ENCODE measurements at regions not wholly inside any gene's neighbourhood (a gene's known extent, or its start where the extent isn't known, plus 50 kb on each side); places are given as distances from the start of the nearest gene placed in this dataset.

DNA sequence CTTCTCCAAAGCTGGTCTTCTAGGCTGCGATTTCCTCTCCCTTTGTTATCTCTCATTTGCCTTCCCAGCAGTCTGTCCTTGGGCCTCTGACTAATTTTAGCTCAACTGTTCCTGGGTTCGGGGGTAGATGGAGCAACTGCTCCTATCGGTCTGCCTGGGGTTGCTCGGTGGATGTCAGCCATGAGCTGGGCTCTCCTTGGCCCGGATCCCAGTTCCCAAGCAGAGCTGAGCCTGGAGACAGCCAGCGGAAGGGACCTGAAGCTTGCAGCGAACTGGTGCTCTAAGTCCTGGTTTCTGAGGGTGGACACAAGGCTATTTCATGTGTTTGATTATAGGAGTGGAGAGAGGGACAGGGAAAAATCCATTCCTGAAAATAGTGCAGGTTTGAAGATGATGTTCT lies 423.0 kb downstream of the RPS6KC1 start:
- intact Hi-C loops (cut with micrococcal nuclease) (no loop called here), in situ Hi-C loops (cut with MboI; ENCODE audit: low sequenced_read_pairs) (no loop called here), dilution Hi-C loops (cut with HindIII; ENCODE audit: low sequenced_read_pairs, unreplicated experiment) (no loop called here)
- Histone ChIP-seq H3K14ac (replicated peaks; ENCODE audit: low read depth, low read length) (no peak overlapping the region), H3K23ac (ENCODE audit: low read depth, low read length) (no peak overlapping the region), H3K18ac (ENCODE audit: low read depth, low read length) (no peak overlapping the region), H4K8ac (ENCODE audit: low read depth in 2 of 2, low read length in 2 of 2) (no peak overlapping the region), H3K4me1 (ENCODE audit: control insufficient read depth, insufficient read depth, low read length) (no peaks in the 10 kb centered on the region), H3K9me1 (ENCODE audit: insufficient read depth, low read length) (no peaks in the 10 kb centered on the region), H2BK5ac (ENCODE audit: low read depth, low read length, poor library complexity, severe bottlenecking) (no peak overlapping the region), H2BK20ac (ENCODE audit: low read depth, low read length) (no peak overlapping the region), H3K4ac (ENCODE audit: low read depth, low read length) (no peak overlapping the region), H3K9ac (ENCODE audit: low read depth, low read length) (no peak overlapping the region), H4K5ac (ENCODE audit: low read depth, low read length) (no peak overlapping the region), H2AK9ac (replicated peaks; ENCODE audit: low read depth, low read length, poor library complexity) (no peak overlapping the region), H4K20me1 (ENCODE audit: insufficient read depth, low read length) (no peaks in the 10 kb centered on the region), H2BK15ac (ENCODE audit: low read depth, low read length) (no peak overlapping the region), H3K9me3 (ENCODE audit: control insufficient read depth, insufficient read depth, low read length) (no peaks in the 10 kb centered on the region), H3K36me3 (ENCODE audit: control insufficient read depth, insufficient read depth, low read length) (no peaks in the 10 kb centered on the region), H2BK120ac (ENCODE audit: low read depth, low read length) (no peak overlapping the region), H2AFZ (replicated peaks; ENCODE audit: low read length, poor library complexity) (no peak overlapping the region), H3K27me3 (ENCODE audit: control insufficient read depth, insufficient read depth, low read length) (no peaks in the 10 kb centered on the region), H2AK5ac (ENCODE audit: low read depth, low read length) (no peak overlapping the region), H3K56ac (ENCODE audit: extremely low read depth, insufficient read depth, low read length) (no peak overlapping the region), H3K79me1 (ENCODE audit: low read depth in 1 of 2, low read length in 2 of 2) (no peaks in the 10 kb centered on the region), H3K4me3 (ENCODE audit: insufficient read depth, low read depth, low read length) (no peak overlapping the region), H4K91ac (ENCODE audit: insufficient read depth, low read depth, low read length) (no peak overlapping the region), H3K27ac (ENCODE audit: insufficient read depth, low read length) (no peak overlapping the region), H3K4me2 (ENCODE audit: low read depth, low read length) (no peak overlapping the region)
- DNase-seq (no peak), ATAC-seq (ENCODE audit: low read depth) (no peak)
- ChIA-PET POLR2A (ENCODE audit: unreplicated experiment) (no interaction called here), CTCF (no interaction called here)
- TF ChIP-seq NFE2L2 (IDR thresholded peaks at IDR 0.05; ENCODE audit: low read depth, low read length): no peak
- no peak for TF ChIP-seq MAFK (IDR thresholded peaks at IDR 0.05; ENCODE audit: low read depth, low read length)
- TF ChIP-seq, protein P1, sequence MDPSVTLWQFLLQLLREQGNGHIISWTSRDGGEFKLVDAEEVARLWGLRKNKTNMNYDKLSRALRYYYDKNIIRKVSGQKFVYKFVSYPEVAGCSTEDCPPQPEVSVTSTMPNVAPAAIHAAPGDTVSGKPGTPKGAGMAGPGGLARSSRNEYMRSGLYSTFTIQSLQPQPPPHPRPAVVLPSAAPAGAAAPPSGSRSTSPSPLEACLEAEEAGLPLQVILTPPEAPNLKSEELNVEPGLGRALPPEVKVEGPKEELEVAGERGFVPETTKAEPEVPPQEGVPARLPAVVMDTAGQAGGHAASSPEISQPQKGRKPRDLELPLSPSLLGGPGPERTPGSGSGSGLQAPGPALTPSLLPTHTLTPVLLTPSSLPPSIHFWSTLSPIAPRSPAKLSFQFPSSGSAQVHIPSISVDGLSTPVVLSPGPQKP (IDR thresholded peaks at IDR 0.05; ENCODE audit: borderline replicate concordance, low read depth, low read length): no peak
- TF ChIP-seq CHD1 (IDR thresholded peaks at IDR 0.05; ENCODE audit: low read depth, low read length): no peak
- TF ChIP-seq SMC3 (IDR thresholded peaks at IDR 0.05; ENCODE audit: low read depth, low read length): no peak
- no peak for TF ChIP-seq RAD21 (IDR thresholded peaks at IDR 0.05; ENCODE audit: low read length)
- no peak for TF ChIP-seq RFX5 (IDR thresholded peaks at IDR 0.05; ENCODE audit: low read depth, low read length)
- WGBS, 2 experiments (ENCODE audit: extremely low coverage in 2 of 2, insufficient read length in 1 of 2): 4% methylated on average over 5 of the region's 7 CpGs; no CpG with 5 or more reads in 1 of the 2 experiments
- no TSS peak for BruUV-seq (replicated peaks)

Measured in IMR-90 (cell line).